ENCODE measurements at regions not wholly inside any gene's neighbourhood (a gene's known extent, or its start where the extent isn't known, plus 50 kb on each side); places are given as distances from the start of the nearest gene placed in this dataset.
"Not testable (repeated sequence)": the region's sequence is repeated elsewhere in the genome, so short reads cannot be mapped to it uniquely, and the experiment has no call there.

- ATAC-seq (no peak), DNase-seq (no peak)
- no peaks in the 10 kb centered on the region for H3K27me3 ChIP-seq
- TF ChIP-seq, protein P1, sequence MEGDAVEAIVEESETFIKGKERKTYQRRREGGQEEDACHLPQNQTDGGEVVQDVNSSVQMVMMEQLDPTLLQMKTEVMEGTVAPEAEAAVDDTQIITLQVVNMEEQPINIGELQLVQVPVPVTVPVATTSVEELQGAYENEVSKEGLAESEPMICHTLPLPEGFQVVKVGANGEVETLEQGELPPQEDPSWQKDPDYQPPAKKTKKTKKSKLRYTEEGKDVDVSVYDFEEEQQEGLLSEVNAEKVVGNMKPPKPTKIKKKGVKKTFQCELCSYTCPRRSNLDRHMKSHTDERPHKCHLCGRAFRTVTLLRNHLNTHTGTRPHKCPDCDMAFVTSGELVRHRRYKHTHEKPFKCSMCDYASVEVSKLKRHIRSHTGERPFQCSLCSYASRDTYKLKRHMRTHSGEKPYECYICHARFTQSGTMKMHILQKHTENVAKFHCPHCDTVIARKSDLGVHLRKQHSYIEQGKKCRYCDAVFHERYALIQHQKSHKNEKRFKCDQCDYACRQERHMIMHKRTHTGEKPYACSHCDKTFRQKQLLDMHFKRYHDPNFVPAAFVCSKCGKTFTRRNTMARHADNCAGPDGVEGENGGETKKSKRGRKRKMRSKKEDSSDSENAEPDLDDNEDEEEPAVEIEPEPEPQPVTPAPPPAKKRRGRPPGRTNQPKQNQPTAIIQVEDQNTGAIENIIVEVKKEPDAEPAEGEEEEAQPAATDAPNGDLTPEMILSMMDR (IDR thresholded peaks at IDR 0.05), result no peak
- TF ChIP-seq POLR2A (IDR thresholded peaks at IDR 0.05), result no peak
- H3K9me3 ChIP-seq, result no peaks in the 10 kb centered on the region
- H3K4me3 ChIP-seq, result no peak overlapping the region
- H3K36me3 ChIP-seq (replicated peaks in 1 of 2; ENCODE audit: insufficient read depth in 1 of 2, low read depth in 2 of 2), result no peaks in the 10 kb centered on the region
- WGBS, 2 donors, result 57 to 82% methylated on average over 3 to 6 of the region's 6 CpGs
- no peaks in the 10 kb centered on the region for H3K4me1 ChIP-seq
- intact Hi-C loops (cut with DNase I), result no loop called here
- H3K27ac ChIP-seq, result no peak overlapping the region
Measured at GRCh38 chr4:96455045-96455720, 615.3 kb downstream of the PDHA2 start.

DNA sequence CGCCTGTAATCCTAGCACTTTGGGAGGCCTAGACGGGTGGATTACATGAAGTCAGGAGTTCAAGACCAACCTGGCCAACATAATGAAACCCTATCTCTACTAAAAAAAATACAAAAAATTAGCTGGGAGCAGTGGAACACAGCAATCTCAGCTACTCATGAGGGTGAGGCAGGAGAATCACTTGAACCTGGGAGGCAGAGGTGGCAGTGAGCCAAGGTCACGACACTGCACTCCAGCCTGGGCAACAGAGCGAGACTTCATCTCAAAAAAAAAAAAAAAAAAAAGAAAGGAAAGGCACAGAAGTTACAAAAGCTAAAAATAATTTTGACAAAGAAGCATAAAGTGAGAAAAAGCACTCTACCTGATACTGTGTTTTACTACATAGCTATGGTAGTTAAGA is 618.1 kb downstream of the PDHA2 start:
- not testable (repeated sequence) for H3K36me3 ChIP-seq (replicated peaks in 1 of 2; ENCODE audit: insufficient read depth in 1 of 2, low read depth in 2 of 2); DNase-seq
- 60 to 74% methylated on average over 4 of the region's 4 CpGs for WGBS, 2 donors

DNA sequence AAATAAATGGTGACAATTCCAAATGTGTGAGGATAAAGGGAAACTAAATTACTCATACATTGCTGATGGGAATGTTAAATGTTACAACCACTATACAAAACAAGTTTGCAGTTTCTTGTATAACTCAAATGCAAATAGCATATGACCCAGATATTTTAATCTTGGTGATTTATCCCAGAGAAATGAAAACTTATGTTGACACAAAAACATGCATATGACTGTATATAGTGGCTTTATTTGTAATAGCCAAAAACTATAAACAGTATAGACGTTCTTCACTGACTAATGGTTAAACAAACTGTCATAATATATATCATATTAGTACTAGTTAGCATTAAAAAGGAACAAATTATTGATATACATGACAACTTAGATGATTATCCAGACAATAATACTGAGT is 619.2 kb downstream of the PDHA2 start:
- H3K9me3 ChIP-seq, result no peaks in the 10 kb centered on the region
- 21 to 32% methylated on average over 1 of the region's 1 CpG for WGBS, 2 donors
- no peak overlapping the region for H3K4me3 ChIP-seq
- DNase-seq (no peak), ATAC-seq (no peak)
- H3K27ac ChIP-seq, result no peak overlapping the region
- TF ChIP-seq POLR2A (IDR thresholded peaks at IDR 0.05), result no peak
- TF ChIP-seq, protein P1 (IDR thresholded peaks at IDR 0.05), result no peak
- intact Hi-C loops (cut with DNase I), result no loop called here
- no peaks in the 10 kb centered on the region for H3K27me3 ChIP-seq
- H3K4me1 ChIP-seq, result no peaks in the 10 kb centered on the region
- no peaks in the 10 kb centered on the region for H3K36me3 ChIP-seq (replicated peaks in 1 of 2; ENCODE audit: insufficient read depth in 1 of 2, low read depth in 2 of 2)

More for the DNA sequence above, 618.1 kb downstream of the PDHA2 start:
- ATAC-seq; H3K27me3 ChIP-seq; intact Hi-C loops (cut with DNase I); H3K4me3 ChIP-seq; H3K27ac ChIP-seq; H3K4me1 ChIP-seq; H3K9me3 ChIP-seq: not testable (repeated sequence)

GRCh38 chr4:96465834-96466233 is 625.9 kb downstream of the PDHA2 start:
- Histone ChIP-seq H3K27me3 (no peaks in the 10 kb centered on the region), H3K4me3 (no peak overlapping the region), H3K36me3 (replicated peaks in 1 of 2; ENCODE audit: insufficient read depth in 1 of 2, low read depth in 2 of 2) (no peaks in the 10 kb centered on the region), H3K9me3 (no peaks in the 10 kb centered on the region), H3K27ac (no peak overlapping the region), H3K4me1 (no peaks in the 10 kb centered on the region)
- TF ChIP-seq, protein P1 (IDR thresholded peaks at IDR 0.05), result no peak
- no peak for TF ChIP-seq POLR2A (IDR thresholded peaks at IDR 0.05)
- WGBS, 2 donors, result 57 to 69% methylated on average over 2 of the region's 2 CpGs
- ATAC-seq (no peak), DNase-seq (no peak)
- intact Hi-C loops (cut with DNase I), result no loop called here

- DNase-seq (no peak), ATAC-seq (no peak)
- Histone ChIP-seq H3K27ac (no peak overlapping the region), H3K27me3 (no peaks in the 10 kb centered on the region), H3K4me3 (no peak overlapping the region), H3K36me3 (replicated peaks in 1 of 2; ENCODE audit: insufficient read depth in 1 of 2, low read depth in 2 of 2) (no peaks in the 10 kb centered on the region), H3K4me1 (no peaks in the 10 kb centered on the region), H3K9me3 (no peaks in the 10 kb centered on the region)
- intact Hi-C loops (cut with DNase I), result no loop called here
- TF ChIP-seq, protein P1 (IDR thresholded peaks at IDR 0.05), result no peak
- TF ChIP-seq POLR2A (IDR thresholded peaks at IDR 0.05), result no peak
Measured at GRCh38 chr4:96471956-96472867, 632.3 kb downstream of the PDHA2 start.

All from body of pancreas (tissue), 4 donors.